Epithelial cell of prostate (primary cell): ENCODE measurements at regions not wholly inside any gene's neighbourhood (a gene's known extent, or its start where the extent isn't known, plus 50 kb on each side); places are given as distances from the start of the nearest gene placed in this dataset.

ENCODE experiments used
- DNase-seq: peaks from one replicate; pipeline ENCODE4 v3.0.0-alpha.2; 2011; ENCODE audit warnings: low read depth, low spot score
- H3K27ac ChIP-seq: fragments of 450-650 bp; 2 replicates; pipeline ENCODE4 v1.5.1; 2017; ENCODE audit warnings: mild to moderate bottlenecking

DNA sequence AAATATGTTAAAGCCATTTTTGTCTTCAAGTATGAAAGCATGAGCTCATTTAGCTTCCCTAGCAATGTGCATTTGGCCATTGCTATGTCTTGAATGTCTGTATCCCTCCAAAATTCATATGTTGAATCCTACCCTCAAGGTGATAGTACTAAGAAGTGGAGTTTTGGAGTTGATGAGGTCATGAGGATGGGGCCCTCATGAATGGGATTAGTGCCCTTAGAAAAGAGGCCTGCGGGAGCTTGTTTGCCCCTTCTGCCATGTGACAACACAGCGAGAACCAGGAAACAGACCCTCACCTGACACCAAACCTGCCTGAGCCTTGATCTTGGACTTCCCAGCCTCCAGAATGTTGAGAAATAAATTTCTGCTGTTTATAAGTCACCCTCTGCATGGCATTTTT, 61.3 kb upstream of the UCN3 start:
- no peak for DNase-seq
- H3K27ac ChIP-seq = no peak overlapping the region

DNA sequence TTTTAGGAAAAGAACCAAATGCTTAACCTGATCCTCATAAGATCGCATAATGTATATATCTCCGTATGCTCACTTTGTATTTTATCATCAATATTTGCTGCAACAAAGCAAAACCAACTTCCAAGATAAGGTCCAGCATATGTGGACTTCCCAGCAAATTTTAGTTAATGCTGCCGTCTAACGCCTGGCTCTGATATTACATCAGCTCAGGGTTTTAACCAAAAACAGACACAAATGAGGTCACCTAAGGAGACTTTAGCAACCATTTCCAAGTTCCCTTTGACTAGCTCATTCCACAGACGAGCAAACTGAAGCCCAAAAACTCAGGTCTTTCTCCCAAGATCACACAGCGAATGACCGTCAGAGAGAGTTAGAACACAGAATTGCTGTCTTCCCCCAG, 59.4 kb upstream of the UCN3 start:
- no peak overlapping the region for H3K27ac ChIP-seq
- DNase-seq = no peak

DNA sequence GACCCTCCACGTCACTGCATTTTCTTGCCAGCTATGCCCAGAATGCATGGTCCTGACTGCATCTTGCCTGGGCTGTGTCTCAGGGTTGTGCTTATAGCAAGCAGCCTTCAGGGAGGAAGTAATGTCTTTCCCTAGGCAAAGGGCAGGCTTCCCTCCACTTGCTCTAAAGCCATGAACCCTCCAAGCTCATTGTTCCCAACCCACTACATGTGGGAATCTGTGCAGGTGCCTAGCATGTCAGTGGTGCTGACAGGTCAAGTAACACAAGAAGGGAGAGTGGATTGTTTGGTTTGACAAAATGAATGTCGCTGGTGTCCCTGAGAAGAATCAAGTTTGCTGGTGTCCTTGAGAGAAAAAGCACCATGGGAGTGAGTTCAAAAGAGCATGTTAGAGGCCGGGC, 53.9 kb upstream of the UCN3 start:
- H3K27ac ChIP-seq = no peak overlapping the region
- DNase-seq = no peak

DNA sequence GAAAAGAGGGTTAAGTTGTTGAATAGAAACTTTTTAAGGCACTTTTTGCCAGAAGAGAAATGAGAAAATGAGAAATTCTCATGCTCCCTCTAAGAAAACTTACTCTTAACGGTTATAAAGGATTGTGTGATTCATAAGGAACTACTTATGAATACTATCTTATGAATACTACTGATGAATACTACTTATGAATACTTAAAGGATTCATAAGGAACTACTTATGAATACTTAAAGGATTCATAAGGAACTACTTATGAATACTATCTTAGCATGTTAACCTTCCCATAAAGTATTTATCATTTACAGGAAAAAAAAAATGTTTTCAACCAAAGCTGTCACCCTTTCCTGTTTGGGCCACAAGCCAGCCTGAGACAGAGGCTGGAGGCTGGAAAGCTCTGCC, 53.1 kb upstream of the UCN3 start:
- no peak for DNase-seq
- no peak overlapping the region for H3K27ac ChIP-seq

DNA sequence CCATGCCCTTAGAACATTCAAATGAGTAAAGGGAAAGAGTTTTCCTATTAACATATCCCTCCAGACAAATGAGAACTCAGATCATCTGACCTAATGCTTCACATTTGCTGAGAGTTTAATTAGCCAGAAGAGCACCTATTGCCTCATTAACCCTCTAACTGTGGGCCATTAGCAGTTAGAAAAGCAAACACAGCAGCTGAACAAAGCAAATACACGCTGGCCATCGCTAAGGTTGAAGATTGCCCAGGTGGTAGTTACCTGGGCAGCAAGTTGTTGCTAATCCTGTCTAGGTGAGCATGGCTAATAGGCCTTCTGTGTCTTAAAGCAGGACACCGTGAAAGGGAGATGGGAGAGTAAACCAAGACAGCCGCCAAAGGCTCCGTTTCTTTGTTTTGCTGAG, 49.9 kb upstream of the UCN3 start:
- DNase-seq = no peak

More for the DNA sequence above, 49.9 kb upstream of the UCN3 start:
- no peak overlapping the region for H3K27ac ChIP-seq
